ENCODE measurements at regions not wholly inside any gene's neighbourhood (a gene's known extent, or its start where the extent isn't known, plus 50 kb on each side); places are given as distances from the start of the nearest gene placed in this dataset.

- TF ChIP-seq CTCF (IDR thresholded peaks at IDR 0.05; ENCODE audit: poor library complexity), result no peak
- TF ChIP-seq EZH2 (IDR thresholded peaks at IDR 0.05; ENCODE audit: borderline replicate concordance), result no peak
- no peak for TF ChIP-seq EZH2phosphoT487 (IDR thresholded peaks at IDR 0.05; ENCODE audit: low read depth, severe bottlenecking, unreplicated experiment)
Observed at GRCh38 chr6:71168233-71168765, 120.3 kb upstream of the OGFRL1 start.

Data from hepatocyte (in vitro differentiated cells).